Spinal cord (tissue), 9 donors: ENCODE measurements at regions not wholly inside any gene's neighbourhood (a gene's known extent, or its start where the extent isn't known, plus 50 kb on each side); places are given as distances from the start of the nearest gene placed in this dataset.

Source experiments
- DNase-seq, 6 donors: peaks; one replicate each; pipeline versions ENCODE4 v3.0.0 to v3.0.0-alpha.2; 2013 to 2015; ENCODE audit warnings: low spot score in 6 of 6, low read depth in 4 of 6
- H3K27ac ChIP-seq: one replicate; pipeline ENCODE4 v1.5.1; 2013; ENCODE audit warnings: low read depth, low read length, control low read depth
- H3K27me3 ChIP-seq: one replicate; pipeline ENCODE4 v1.6.1; 2013; ENCODE audit warnings: low read length; ENCODE audit not compliant: control insufficient read depth, insufficient read depth
- H3K36me3 ChIP-seq: one replicate; pipeline ENCODE4 v1.6.1; 2013; ENCODE audit warnings: low read length; ENCODE audit not compliant: control insufficient read depth, insufficient read depth
- H3K4me1 ChIP-seq: one replicate; pipeline ENCODE4 v1.6.1; 2013; ENCODE audit warnings: low read length; ENCODE audit not compliant: control insufficient read depth, insufficient read depth
- H3K4me3 ChIP-seq: one replicate; pipeline ENCODE4 v1.5.1; 2013; ENCODE audit warnings: low read depth, low read length, control low read depth
- H3K9me3 ChIP-seq: one replicate; pipeline ENCODE4 v1.6.1; 2013; ENCODE audit warnings: low read length; ENCODE audit not compliant: control insufficient read depth, insufficient read depth
- WGBS: methylation state at CpG from one replicate; pipeline ENCODE4 v1.1.5; 2013; ENCODE audit warnings: missing lambda C conversion rate; ENCODE audit not compliant: insufficient coverage; 5-methylcytosine and 5-hydroxymethylcytosine counted together
- donor health status: healthy.

DNA sequence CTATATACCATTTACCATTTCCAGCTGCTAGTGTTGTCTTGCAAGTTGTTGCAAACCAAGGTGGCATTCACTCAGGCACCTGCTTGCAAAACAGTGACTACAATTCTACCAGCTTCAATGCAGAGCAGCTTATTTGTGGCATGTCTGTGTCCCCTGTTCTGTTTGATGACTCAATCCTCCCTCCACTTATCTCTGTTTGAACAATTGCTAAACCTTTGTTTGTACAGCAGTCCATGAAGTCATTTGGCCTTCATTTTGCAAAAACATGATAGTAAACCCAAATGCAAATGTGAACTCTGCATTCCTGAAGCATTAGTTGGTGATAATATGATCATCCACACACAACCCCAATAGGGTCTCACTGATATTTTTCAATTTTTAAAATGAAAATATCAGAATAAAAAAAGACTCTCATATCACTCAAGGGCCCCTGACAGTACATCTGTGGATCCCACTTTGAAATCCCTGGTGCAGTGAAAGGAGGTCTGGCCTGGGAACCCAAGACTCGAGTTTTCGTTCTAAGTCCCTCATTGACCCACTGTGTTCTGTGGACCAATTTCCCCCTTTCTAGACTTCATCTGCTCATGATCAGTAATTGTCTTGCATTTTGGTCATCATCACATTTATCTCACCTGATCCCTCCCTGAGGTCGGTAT lies 425.4 kb downstream of the RPS24 start:
- DNase-seq = no peak
- 100% methylated on average over 2 of the region's 3 CpGs for WGBS
- no peak overlapping the region for H3K4me3 ChIP-seq
- H3K9me3 ChIP-seq = no peaks in the 10 kb centered on the region
- H3K27ac ChIP-seq = no peak overlapping the region
- H3K36me3 ChIP-seq = no peaks in the 10 kb centered on the region
- H3K4me1 ChIP-seq = peaks cover 10% of the 10 kb centered on the region
- H3K27me3 ChIP-seq = no peaks in the 10 kb centered on the region

DNA sequence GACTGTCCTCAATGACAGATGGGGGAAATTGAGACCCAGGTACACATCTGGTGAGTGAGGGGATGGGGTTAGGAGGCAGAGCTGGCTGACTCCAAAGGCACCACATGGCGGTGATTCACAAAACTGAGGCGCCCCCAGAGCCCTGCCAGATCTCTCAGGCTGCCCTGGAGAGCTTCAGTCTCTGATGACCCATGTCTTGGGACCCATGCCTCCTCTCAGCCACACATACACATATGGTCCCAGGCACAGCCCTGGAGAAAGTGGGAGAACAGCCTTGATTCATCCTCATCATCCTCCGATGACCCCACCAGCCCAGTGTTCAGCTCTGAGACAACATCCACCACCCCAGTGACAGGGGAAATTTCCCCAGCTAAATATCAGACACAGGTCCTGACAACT lies 426.0 kb downstream of the RPS24 start:
- WGBS = 100% methylated on average over 2 of the region's 3 CpGs
- no peak for DNase-seq
- Histone ChIP-seq H3K9me3 (no peaks in the 10 kb centered on the region), H3K4me3 (no peak overlapping the region), H3K27me3 (no peaks in the 10 kb centered on the region), H3K36me3 (no peaks in the 10 kb centered on the region), H3K4me1 (peaks cover 14% of the 10 kb centered on the region), H3K27ac (no peak overlapping the region)

DNA sequence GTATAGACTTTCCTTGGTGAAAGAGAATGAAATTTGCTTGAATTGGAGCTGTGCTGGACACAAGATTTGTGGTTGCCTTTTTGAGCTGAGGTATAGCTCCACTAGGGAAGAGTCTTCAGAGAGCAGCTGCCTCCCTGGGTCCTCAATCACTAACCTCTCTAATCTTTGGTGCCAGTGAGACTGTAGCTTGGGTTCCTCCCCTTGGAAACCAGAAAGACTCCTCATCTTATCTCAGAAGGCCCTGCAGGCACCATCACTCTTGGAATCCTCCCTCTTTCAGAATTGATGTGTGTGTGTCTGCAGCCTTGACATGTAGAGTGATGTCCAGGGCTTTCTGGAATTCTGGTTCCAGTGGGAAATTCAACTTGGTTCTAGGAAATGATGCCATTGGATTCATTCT lies 426.5 kb downstream of the RPS24 start:
- no peaks in the 10 kb centered on the region for H3K27me3 ChIP-seq
- H3K27ac ChIP-seq = no peak overlapping the region
- no peak for DNase-seq
- no peaks in the 10 kb centered on the region for H3K9me3 ChIP-seq
- no peak overlapping the region for H3K4me3 ChIP-seq
- H3K36me3 ChIP-seq = no peaks in the 10 kb centered on the region
- H3K4me1 ChIP-seq = peaks cover 17% of the 10 kb centered on the region

DNA sequence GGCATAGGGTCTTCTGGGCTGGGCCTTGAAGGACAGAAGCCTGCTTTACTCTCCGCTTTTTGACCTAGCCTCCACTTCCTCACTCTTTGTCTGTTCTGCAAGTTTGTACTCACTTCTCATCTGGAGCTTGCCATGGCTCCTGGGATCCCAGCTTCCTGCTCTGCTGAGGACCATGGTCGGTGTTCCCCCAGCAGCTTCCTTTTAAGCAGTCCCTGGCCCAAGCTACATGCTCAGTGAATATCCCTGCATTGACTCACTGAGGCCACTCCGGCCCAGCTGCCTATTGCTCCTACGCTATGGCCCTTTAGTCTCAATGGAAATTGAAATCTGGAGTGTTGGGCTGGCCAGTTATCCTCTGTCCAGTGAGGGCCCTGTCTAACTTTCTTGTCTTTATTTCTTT lies 427.7 kb downstream of the RPS24 start:
- Histone ChIP-seq H3K27ac (no peak overlapping the region), H3K9me3 (no peaks in the 10 kb centered on the region), H3K4me3 (no peak overlapping the region), H3K36me3 (no peaks in the 10 kb centered on the region), H3K4me1 (peaks cover 15% of the 10 kb centered on the region), H3K27me3 (no peaks in the 10 kb centered on the region)
- DNase-seq = no peak
- WGBS = 96% methylated on average over 4 of the region's 4 CpGs

DNA sequence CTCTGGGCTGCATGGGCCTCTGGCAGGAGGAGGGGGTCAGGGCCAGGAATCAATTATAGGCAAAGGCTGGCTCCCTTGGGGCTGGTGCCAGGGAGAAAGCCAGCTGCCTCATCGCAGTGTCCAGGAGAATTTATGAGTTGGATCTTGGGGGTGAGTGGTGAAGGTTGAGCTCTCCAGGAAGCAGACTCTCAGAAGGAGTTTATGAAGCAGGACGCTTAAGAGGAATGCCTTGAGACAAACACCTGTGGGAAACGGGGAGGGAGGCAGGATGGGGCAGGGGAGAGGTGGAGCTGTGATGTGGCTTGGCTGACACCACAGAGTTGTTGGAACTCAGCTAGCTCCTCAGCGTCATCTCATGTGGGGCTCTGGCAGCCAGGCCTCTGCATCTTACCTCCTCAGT lies 428.5 kb downstream of the RPS24 start:
- no peaks in the 10 kb centered on the region for H3K36me3 ChIP-seq
- no peaks in the 10 kb centered on the region for H3K9me3 ChIP-seq
- no peak overlapping the region for H3K27ac ChIP-seq
- H3K4me1 ChIP-seq = peaks cover 15% of the 10 kb centered on the region
- WGBS = 52% methylated on average over 4 of the region's 4 CpGs
- DNase-seq = no peak
- no peaks in the 10 kb centered on the region for H3K27me3 ChIP-seq
- no peak overlapping the region for H3K4me3 ChIP-seq

DNA sequence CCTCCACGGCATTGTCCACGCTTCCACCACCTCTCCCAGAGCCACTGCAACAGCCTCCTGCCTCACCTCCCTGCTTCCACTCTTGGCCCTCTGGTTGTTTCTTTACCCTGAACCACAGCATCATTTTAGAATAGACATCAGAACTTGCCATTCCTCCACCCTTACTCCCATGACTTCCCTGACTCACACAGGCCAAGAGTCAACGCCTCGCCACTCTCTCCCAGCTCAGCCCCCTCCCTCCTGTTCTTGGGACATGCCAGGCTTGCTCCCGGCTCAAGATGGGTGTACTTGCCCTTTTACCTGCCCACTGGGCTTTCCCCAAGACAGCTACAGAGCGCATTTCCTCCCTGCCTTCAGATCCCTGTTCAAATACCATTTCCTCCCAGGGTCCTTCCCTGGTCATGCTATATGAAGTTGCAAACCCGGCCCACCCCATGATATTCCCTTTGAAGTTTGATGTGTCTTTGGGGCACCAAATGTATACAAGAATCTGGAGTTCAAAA lies 429.1 kb downstream of the RPS24 start:
- H3K4me1 ChIP-seq = peaks cover 15% of the 10 kb centered on the region
- WGBS = 81% methylated on average over 6 of the region's 7 CpGs
- DNase-seq = no peak
- H3K9me3 ChIP-seq = no peaks in the 10 kb centered on the region
- H3K4me3 ChIP-seq = no peak overlapping the region
- H3K36me3 ChIP-seq = no peaks in the 10 kb centered on the region
- no peak overlapping the region for H3K27ac ChIP-seq
- no peaks in the 10 kb centered on the region for H3K27me3 ChIP-seq

DNA sequence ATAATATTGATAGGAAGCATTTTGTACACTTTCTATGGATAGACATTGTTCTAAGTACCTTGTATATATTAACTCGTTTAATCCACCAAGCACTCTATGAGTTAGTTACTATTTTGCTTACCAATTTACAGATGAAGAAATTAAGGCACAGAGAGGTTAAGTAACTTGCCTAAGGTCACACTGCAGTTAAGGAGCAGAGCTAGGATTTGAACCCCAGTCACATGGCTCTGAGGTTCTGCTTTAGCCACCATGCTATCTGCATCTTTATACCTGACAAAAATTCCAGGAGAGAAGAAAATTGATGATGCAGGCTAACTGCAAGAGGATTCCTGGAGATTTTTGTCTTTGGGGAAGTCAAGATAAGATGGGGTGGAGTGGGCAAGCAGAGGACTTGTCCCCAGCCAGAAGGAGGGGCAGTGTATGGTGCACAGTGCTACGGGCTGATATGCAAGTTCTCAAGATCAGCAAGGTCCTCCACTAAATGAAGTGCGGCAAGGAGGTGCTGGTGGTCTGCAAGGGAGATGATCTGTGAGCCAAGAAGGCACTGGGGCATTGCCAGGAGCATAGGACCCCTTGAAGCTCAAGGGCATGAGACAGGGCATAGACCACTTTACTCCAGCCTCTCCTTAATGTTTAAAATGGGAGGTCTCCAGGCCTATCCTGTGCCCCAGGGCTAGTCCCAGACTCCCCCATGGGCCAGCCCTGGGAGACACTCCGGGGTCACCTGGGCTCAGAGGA lies 430.6 kb downstream of the RPS24 start:
- peaks cover 15% of the 10 kb centered on the region for H3K4me1 ChIP-seq
- WGBS = 80% methylated on average over 2 of the region's 4 CpGs
- no peaks in the 10 kb centered on the region for H3K36me3 ChIP-seq
- no peak for DNase-seq
- H3K9me3 ChIP-seq = no peaks in the 10 kb centered on the region
- H3K27me3 ChIP-seq = no peaks in the 10 kb centered on the region
- H3K27ac ChIP-seq = no peak overlapping the region
- no peak overlapping the region for H3K4me3 ChIP-seq

DNA sequence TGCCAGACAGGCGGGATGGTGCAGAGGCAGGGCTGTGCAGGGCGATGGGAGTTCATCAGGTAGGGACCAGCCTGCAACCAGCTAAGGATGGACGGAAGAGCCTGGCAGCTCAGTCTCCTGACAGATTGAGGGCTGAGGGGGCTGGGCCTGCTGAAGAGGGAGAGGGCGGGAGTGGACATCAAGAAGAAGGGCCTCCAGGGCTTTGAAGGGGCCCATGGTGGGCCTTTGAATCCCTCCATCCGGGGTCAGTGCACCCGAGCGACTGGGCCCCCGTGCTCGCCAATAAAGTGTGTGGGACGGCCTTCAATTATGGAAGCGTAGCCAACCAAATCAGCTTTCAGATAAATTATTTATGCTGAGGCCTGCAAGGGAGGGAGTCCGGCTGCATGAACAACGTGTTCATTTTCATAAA lies 431.2 kb downstream of the RPS24 start:
- Histone ChIP-seq H3K27me3 (no peaks in the 10 kb centered on the region), H3K27ac (peak overlapping the region; percentile 57), H3K36me3 (no peaks in the 10 kb centered on the region), H3K9me3 (no peaks in the 10 kb centered on the region), H3K4me3 (no peak overlapping the region), H3K4me1 (peaks cover 15% of the 10 kb centered on the region)
- 55% methylated on average over 11 of the region's 13 CpGs for WGBS
- DNase-seq = peak in 2 of 6 donors; percentile 34 to 58

DNA sequence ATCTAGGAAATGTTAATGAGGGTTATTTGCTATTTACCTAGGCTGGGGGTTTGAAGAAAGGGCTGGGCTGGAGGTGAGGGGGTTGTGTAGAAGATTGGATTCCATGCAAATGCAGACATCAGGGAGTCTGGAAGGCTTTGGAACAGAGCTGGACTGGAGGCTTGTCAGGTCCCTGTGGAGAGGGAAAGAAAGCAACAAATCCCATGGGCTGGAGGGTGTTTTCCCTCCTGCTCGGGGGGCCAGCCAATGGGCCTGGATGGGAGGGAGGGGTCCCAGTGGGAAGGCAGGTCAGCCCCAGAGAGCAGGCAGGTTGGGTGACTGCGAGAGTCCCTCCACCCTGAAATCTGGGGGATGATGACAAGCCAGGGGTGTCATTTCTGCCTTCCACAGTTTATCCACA lies 431.8 kb downstream of the RPS24 start:
- no peak overlapping the region for H3K4me3 ChIP-seq
- H3K27me3 ChIP-seq = no peaks in the 10 kb centered on the region
- peak overlapping the region; percentile 57 for H3K27ac ChIP-seq
- no peaks in the 10 kb centered on the region for H3K9me3 ChIP-seq
- H3K4me1 ChIP-seq = peaks cover 15% of the 10 kb centered on the region
- DNase-seq = peak in 1 of 6 donors; percentile 32
- H3K36me3 ChIP-seq = no peaks in the 10 kb centered on the region
- WGBS = 50% methylated on average over 1 of the region's 2 CpGs
